GM18502 (cell line): ENCODE measurements at regions not wholly inside any gene's neighbourhood (a gene's known extent, or its start where the extent isn't known, plus 50 kb on each side); places are given as distances from the start of the nearest gene placed in this dataset.
"Not testable (repeated sequence)": the region's sequence is repeated elsewhere in the genome, so short reads cannot be mapped to it uniquely, and the experiment has no call there.

Source experiments
- ATAC-seq: cut with Tn5 transposase; IDR thresholded peaks from one replicate; pipeline ENCODE4 v1.9.1; 2021; ENCODE audit warnings: mild to moderate bottlenecking; ENCODE audit not compliant: unreplicated experiment, poor library complexity

GRCh38 chr2:116891191-116891590, 923.3 kb upstream of the DDX18 start:
- no peak for ATAC-seq

GRCh38 chr2:116911540-116911939, 903.0 kb upstream of the DDX18 start:
- ATAC-seq = no peak

DNA sequence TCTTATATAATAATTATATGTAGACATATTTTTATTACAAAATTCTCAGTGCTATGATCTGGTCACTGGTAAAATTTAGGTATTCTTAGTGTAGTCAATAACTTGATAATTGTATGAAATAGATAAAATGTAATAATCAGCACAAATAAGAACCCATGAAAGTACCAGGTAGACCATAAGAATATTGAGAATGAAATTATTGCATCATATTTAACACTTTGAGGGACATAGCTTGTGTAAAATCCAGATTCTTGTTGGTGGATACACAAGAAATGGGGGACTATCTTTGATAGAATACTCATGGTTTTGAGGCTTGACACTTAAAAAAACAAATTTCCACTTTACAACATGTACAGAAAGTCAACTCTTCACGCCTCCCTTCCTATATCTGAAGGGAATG, 898.8 kb upstream of the DDX18 start:
- ATAC-seq = no peak

DNA sequence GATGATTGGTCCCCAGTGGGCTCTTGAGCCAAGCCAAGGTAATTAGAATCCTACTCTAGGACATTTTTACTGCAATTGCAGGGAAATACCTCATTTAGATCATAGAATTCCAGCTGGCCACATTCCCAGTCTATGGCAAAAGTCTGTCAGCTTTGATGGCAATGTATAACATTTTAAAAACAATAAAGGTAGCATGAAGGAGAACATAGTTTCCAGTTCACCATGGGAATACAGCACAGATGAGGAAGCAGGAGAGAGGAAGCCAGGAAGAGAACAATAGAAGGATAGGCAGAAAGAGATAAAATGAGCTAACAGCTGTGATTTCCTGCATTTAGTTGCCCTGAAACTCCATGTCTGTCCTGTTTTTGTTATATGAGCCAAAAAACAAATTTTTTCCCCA, 897.3 kb upstream of the DDX18 start:
- ATAC-seq = no peak

DNA sequence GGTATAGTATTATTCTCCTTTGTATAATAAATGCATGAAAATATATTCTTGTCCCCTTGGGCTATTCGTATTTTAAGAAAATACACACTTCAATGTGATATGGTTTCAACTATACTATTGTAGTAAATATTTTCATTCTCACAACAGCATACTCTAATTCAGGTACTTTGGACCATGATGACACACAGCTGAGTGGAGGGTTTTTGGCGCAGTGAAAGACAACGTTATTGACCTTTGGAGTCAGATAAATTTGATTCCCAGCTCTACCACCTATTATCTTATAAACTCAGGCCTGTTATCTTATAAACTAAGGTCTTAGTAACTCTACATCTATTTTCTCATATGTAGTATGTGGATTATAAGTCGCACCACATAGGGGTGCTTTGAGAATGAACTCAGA, 895.9 kb upstream of the DDX18 start:
- no peak for ATAC-seq

- no peak for ATAC-seq
Observed at GRCh38 chr2:116922414-116922813, 892.1 kb upstream of the DDX18 start.

- ATAC-seq = no peak
Observed at GRCh38 chr2:116924509-116924908, 890.0 kb upstream of the DDX18 start.

DNA sequence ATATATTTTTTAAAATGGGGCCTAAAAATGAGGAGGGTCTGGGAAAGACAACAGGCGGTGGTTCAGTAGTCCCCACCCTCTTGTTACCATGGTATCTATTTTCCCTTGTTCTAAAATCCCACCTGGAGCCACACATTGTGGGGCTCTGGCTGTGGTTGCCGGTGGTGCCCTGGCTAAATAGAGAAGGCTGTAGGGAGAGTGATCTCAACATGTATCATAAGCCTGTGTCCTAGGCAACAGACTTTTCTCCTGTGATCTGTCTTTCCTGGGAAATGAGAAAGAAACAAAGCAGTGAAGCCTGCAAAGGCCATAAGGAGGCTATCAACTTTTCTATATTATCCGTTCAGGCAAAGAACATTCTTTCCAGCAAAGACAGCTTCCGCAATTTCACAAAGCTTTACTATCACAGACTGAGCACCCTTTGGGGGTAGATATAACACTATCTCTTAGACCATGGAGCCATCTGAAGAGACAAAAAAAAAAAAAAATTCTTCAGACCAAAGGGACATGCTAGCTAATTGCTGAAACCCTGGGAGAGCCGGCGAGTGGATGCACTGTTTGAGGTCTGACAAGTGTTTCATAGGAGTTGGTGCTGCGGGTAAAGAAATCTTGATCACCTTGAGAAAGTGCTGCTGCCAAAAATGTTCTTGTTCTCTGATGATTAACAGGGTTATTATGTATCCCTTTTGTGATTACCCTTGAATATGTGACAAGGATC, 879.2 kb upstream of the DDX18 start:
- ATAC-seq = no peak

- ATAC-seq = no peak
Observed at GRCh38 chr2:116948258-116948657, 866.2 kb upstream of the DDX18 start.

GRCh38 chr2:116949249-116949648, 865.2 kb upstream of the DDX18 start:
- ATAC-seq = no peak

- no peak for ATAC-seq
Observed at GRCh38 chr2:116952254-116952653, 862.2 kb upstream of the DDX18 start.

DNA sequence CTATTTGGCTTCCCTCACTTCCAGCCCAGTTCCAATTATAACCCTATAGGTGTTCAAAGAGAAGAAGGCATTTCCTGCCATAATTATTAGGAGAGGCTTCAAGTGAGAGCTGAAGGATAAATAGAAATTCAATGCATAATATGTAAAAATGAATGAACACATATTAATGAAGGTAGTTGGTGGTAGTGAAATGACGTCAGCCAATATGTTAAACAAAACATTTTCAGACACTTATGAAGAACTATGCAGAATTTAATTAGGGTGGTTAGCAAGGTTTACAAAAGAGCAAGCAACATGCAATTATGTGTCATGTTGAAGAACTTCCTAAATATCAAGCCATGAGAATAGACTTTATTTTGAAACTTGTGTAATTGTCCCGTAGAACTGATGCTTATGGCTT, 858.8 kb upstream of the DDX18 start:
- ATAC-seq = no peak

- ATAC-seq = no peak
Observed at GRCh38 chr2:116975608-116976007, 838.9 kb upstream of the DDX18 start.

DNA sequence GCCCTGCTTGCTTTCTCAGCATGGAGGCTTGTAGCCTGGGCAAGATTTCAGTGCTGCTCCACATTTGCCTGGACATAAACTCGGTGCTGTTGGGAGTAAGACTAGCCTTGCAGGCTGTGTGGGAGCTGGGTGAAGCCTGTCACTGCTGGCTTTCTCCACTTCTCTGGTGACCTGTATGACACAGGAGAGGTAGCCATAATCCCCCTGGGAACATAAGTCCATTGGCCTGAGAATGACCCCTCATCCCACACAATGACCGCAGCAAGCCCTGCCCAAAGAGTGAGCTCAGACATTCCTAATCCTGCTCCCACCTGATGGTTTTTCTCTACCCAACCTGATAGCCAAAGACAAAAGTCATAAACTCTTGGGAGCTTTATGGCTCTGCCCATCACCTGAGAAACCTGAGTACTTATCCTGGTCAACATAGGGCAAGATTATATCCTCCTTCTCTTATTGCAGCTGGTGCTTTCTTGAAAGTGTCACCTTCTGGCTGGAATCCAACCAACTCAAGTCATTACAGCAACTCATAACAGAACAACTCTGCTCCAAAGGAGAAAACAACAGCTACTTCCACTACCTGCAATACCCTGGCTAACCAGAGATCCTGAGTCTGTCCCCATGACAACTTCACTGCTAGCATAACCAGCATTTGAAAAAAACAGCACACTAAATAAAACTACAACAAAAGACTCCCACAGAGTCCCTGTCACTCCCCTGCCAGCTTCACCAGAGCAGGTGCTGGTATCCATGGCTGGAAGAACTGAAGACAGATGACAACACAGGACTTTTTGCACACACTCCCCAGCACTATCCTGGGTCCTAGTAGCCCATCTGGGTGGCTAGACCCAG, 834.4 kb upstream of the DDX18 start:
- no peak for ATAC-seq

DNA sequence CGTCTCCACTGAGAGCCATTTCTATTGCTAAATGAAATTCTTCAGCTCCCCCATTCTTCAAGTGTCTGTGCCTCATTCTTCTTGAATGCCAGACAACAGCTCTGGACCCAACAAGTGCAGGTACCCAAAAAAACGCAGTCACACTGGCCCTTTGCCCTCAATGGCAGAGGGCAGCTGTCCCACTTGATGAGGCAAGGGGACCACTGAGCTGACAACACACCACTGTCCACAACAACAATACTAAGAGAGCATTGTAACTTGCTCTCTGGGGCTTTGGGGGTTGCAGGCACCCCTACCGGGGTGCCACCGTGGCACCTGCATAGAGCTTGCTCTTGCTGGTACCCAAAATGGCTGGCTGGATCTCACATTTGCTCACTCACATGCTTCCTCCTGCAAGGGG, 827.0 kb upstream of the DDX18 start:
- no peak for ATAC-seq

GRCh38 chr2:116988303-116988702, 826.2 kb upstream of the DDX18 start:
- no peak for ATAC-seq

DNA sequence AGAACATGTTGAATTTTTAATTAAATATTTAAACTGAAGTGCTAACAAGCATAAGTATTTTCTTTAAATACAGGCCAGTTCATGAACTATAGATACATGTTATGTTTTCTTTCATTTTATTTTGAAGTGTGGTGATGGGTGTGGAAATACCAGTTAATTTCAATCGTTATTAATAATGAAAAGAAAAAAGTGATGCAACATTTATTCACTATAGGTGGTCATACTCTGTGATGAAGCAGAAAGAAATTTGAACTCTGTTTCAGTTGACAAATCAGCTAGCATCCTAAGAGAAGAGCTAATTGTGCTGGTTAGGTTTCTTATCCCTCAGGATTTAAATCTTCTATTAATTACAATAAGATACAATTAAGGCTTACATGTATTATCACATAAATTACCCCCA, 795.1 kb upstream of the DDX18 start:
- ATAC-seq = no peak

- ATAC-seq = no peak
Observed at GRCh38 chr2:117027646-117028045, 786.8 kb upstream of the DDX18 start.

GRCh38 chr2:117028708-117029107, 785.8 kb upstream of the DDX18 start:
- not testable (repeated sequence) for ATAC-seq

DNA sequence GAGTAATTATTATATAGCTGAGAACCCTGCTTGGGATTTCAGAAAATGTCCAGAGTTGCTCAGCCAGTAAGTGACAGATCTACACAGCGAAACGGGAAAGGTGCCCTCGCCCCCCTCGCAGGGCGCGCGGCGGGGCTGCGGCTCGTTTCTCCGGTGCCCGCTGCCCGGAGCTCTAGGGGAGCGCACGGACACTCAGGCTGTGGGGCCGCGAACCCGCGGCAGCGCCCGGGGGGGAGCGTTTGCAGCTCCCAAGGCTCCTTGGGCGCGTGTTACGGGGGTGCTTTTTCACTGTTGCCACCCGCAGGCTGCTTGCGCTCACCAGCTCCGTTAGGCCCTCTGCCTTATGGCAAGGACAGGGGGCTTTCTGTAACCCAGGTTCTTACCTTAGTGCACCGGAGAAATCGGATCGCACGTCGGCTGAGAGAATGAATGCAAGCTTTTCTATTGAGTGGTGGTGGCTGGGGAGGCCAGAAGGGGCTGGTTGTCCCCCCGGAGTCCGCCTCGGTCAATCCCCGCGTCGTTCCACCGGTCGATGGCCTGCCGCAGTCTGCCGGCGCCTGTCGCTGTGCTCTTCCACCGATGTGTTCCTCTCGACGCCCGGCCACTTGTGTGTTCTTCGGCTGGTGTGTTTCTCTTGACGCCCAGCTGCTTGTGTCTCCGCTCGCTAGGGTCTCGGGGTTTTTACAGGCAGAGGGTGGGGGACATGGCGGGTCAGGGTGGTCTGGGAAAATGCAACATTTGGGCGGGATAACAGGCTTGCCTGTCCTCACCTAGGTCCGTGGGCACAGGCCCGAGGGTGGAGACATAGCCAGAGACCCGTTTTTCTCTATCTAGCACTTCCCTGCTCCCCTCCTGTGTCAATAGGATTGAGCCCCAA, 758.8 kb upstream of the DDX18 start:
- no peak for ATAC-seq

DNA sequence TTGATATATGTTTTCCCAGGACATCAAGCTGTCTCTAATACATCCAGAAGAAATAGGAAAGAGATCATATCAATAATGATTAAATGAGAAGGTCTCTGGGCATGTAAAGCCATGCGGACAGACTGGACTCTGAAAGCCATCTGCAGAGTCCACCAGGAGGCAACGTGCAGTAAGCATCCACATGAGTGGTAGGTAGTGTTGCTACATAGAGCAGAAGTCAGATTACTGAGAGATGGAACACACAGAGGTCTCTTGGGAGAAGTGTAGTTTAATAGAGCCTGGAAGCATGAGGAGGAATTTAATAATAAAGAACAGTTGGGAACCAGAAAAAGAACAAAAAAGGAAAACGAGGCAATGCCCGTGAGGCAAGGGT, 758.1 kb upstream of the DDX18 start:
- ATAC-seq = no peak
